ENCODE measurements at regions not wholly inside any gene's neighbourhood (a gene's known extent, or its start where the extent isn't known, plus 50 kb on each side); places are given as distances from the start of the nearest gene placed in this dataset.
A peak's percentile ranks its signal among the peaks of the same experiment; 100 is the strongest.
"Not testable (repeated sequence)": the region's sequence is repeated elsewhere in the genome, so short reads cannot be mapped to it uniquely, and the experiment has no call there.

DNA sequence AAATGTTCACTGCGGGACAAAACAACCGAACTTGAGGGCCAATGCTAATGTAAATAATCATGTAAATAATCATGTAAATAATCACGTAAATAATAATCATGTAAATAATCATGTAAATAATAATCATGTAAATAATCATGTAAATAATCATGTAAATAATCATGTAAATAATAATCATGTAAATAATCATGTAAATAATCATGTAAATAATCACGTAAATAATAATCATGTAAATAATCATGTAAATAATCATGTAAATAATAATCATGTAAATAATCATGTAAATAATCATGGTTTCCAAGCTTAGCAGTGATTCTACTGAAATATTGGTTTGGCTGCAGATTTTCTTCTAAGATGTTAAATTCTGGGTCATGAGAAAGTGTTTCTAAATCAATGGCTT is 507.1 kb downstream of the ZNF516 start:
- FAIRE-seq, result peak; percentile 100

DNA sequence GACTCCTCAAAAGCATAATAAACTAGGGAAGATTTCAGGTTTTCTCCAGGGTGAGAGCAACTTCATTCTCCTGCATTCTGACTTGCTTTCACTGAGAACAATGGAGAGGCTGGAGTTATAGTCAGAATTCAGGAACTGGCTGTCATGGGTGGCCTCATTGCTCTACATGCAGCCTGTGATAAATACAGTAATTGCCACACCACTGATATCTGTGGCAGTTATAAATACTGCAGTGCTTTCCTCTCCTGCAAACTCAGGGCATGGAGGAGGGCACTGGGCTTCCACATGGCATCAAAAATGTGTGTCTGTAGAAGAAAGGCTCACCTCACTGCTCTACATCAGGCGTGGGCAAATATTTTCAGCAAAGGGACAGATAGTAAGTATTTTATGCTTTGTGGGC is 510.2 kb downstream of the ZNF516 start:
- no peak for FAIRE-seq

DNA sequence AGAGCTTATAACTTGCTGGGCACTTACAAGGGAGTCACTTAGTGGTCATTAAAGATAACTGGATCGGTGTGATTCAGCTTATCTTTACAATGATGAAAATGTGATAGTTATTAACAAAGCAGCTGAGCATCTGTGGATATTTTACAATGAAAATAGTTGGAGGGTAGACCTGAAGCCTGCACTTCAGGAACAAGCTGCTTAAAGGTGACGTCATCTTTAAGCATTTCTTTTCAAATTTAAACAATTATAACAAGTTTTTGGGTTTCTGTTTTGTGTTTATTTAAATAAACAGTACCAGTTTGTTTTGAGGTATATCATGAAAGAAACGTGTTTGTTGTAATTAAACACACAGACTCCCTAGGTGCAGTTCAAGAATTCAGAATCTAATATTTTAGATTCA is 513.9 kb downstream of the ZNF516 start:
- FAIRE-seq, result no peak

DNA sequence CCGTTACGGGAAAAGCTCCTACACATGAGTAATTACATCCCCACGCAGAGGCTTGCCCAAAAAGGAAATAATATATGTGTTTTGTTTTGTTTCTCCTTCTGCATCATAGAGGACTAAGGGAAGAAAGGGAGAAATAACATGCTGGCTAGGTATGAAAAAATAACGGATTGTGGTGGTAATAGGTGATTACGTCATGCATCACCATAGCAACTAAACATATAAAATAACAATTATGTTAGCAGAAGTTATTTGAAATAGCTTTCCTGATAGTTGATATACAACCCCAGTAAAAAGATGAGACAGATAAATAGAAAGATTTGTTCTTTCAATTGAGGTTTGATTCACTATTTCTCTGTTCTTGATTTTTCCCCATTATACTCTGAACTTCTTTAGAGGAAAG is 518.0 kb downstream of the ZNF516 start:
- no peak for FAIRE-seq

DNA sequence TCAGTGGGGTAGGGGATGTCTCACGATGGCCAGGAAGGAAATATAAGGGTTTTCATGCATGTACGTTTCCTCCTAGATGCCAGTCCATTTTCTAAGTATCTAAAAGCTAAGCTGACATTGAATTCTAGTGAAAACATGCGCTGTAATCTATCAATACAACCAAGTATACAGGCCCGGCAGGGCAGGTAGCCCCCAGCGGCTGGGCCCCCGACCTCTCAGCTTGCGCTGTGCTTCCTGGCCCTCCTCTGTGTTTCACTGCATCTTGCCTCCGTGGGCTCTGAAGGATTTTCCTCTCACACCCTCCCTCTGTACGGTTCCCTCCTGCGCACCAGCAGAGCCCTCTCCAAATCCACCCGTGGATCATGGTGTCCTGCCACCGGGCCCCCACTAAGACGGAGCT is 524.8 kb downstream of the ZNF516 start:
- no peak for FAIRE-seq

DNA sequence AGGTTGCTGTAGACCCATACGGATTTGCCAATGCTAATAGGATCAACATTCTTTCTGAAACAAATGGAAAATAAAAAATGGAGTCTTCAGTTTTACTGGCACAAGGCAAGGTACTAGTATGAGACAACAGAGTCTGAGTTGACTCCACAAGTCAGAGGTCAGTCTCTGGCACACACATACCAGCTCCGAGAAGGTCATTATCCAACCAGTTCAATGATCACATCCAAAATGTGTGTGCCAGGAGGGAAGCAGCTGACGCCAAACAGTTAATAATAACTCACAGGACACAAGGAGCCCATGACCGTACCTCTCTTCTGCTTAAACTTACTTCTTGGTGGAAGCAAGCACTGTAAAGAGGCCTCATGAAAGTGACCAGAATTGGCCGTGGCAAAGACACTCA is 528.6 kb downstream of the ZNF516 start:
- FAIRE-seq, result no peak

DNA sequence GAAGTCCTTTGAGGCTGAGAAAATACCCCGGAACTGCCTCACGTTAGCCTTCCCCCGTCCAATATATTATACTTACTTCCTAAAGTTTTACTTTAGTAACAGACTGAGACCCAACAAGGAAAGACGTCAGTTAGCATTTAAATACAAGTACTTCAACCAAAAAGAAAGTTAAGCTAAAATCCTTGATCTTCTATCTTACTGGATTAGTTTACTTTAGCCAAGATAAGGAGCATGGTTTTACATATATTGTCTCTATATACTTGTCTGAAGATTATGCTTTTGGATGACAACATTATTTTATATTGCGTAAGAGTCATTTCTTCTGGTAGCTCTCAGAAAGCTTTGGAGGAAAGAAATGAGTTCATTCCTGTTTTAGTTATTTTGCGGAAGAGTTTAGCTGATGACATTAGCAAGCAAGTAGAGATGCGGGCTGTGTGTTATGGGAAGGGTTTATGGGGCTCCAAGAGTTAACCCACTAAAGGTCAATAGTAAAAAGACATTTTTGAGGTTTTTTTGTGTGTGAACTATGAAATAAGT is 532.9 kb downstream of the ZNF516 start:
- no peak for FAIRE-seq

DNA sequence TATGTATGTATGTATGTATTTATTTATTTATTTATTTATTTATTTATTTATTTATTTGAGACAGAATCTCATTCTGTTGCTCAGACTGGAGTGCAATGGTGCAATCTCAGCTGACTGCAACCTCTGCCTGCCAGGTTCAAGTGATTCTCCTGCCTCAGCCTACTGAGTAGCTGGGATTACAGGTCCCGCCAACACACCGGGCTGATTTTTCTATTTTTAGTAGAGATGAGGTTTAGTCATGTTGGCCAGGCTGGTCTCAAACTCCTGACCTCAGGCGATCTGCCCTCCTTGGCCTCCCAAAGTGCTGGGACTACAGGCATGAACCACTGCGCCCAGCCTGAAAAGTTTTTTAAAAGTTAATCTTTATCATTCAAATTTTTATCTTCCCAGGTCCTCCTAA is 532.9 kb upstream of the SMIM21 start:
- not testable (repeated sequence) for FAIRE-seq

DNA sequence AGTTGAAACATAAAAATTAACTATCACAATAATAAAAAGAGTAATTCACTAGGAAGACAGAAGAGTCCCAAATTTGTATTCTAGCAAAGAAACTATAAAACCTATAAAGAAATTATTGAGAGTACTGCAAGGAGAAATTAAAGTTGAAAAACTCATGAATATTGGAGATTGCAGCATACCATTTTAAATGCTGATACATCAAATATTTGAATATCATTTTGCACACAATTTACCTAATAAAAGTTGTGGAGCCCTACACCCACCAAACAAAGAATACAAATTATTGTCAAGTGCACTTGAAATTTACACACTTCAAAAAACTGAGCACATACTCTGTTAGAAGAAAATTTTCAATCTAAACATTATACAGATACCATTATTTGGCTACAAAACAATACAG is 531.6 kb upstream of the SMIM21 start:
- FAIRE-seq, result no peak

DNA sequence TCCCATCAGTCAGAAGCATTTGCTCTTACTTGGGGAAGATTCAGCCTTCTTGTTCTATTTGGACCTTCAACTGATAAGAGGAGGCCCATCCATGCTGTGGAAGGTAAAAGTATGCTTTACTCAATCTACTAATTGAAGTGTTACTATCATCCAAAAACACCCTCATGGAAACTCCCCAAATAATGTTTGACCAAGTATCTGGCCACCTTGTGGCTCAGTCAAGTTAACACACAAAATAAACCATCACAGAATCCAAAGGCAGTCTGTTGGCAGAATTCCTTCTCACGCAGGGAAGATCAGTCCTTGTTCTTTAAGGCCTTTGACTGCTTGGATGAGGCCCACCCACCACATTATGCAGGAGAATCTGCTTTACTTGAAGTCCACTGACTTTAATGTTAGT is 531.2 kb upstream of the SMIM21 start:
- FAIRE-seq, result no peak

DNA sequence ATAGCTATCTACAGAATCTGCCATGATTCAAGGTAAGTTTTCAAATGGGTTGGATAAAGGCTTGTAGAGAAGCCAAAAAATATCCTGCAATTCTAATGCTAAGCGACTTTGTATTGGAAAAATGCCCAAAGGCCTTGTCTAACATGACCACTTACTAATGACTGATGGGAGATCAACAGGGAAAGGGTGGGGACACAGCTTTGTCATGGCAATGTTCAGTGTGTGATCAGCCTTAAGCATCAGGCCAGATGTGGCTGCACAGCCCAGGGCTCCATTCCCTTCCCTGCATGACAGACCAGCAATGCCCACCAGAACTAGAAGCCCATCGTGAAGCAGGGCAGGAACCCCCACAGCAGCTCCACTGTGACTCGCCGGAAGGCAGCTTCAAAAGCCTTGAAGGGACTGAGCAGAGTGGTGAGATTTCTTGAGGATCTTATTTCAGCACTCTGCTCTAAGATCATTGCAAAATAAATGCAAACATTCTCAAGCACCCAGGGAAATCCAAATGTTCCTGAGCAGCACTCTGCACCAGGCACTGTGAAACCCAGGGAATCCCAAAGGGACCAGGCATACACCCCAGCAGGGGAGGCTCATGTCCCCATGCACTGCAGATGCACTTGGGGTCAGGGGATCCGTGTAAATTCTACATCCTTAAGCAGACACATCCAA is 517.9 kb upstream of the SMIM21 start:
- no peak for FAIRE-seq

DNA sequence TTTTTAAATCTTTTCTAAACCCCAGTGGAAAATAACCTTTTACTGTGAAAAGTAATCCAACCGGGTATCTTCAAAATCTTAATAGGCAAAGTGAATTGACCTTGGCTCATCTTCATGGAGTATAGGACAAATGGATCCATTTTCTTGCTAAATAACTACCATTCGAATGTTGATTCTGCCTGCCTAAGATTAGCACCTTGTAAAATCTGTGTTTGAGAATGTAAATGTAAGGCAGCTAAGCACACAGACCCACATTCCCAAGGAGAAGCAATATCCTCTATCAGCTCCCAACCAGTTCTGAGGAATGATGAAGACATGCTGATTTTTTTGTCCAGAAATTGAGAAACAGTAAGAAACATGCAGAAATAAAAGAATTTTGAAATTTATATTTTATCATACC is 509.8 kb upstream of the SMIM21 start:
- FAIRE-seq, result no peak

DNA sequence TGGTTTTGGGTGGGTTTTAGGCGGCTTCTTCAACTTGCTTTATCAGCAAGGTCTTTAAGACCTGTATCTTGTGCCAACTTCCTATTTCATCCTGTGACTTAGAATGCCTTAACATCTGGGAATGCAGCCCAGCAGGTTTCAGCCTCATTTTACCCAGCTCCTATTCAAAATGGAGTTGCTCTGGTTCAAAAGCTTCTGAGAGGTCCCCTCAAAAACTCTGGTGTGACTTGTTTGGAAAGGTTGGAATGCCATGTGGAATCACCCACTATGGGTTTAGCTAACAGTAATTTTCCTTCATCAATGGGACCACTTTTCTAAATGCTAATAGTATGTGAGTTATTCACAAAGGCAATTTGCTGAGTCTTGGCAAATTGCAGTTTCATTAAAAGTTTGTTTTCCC is 509.4 kb upstream of the SMIM21 start:
- FAIRE-seq, result no peak

DNA sequence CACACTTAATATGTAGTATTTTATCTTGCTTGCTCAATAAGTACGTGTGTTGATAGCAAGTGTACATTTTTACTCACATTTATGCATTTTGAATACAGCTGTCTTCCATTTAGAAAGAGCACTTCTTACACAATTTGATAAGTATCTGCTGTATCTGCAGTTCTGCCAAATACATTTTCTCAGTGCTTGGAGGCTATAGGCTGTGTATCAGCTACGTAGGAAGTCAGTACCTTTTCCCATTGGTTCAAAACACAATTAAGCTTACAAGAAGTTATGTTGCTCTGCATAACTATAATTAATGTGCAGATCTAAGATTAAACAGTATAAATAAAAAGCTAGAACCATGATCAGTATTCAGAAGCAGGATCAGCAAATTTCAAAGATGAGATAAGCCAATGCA is 503.6 kb upstream of the SMIM21 start:
- no peak for FAIRE-seq

DNA sequence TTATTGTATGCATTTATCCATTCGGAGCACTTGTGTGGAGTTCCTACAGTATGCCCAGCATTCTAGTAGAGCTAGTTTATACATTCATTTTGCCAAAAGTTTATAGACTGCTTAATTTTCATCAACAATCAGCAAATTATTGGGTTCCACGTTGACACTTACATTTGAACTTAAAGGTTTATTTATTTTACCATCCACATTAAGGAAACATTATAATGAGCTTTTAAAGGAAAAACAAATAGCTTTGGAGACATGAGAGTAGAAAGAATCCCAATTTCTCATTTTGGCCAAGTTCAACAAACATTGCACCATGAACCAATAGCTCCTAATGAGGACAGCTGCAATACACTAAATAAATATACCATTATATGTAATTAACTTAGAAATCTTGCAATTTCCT is 501.2 kb upstream of the SMIM21 start:
- no peak for FAIRE-seq

DNA sequence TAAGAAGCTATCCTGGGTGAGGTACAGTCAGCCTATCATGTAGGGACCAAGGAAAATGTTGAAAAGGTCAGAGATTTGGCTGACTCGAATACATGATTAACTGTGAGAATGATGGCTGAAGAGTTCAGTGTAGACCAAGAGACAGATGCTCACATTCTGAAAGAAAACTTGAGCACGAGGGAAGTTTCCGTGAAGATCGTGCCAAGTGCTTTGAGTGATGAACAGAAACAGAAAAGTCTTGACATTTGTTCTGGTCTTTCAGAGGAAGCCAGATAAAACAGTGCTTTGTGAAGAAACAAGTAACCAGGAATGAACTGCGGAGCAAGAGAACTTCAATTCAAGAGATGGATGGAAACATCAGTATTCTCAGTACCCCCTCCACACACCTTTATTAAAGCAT is 500.3 kb upstream of the SMIM21 start:
- FAIRE-seq, result no peak

DNA sequence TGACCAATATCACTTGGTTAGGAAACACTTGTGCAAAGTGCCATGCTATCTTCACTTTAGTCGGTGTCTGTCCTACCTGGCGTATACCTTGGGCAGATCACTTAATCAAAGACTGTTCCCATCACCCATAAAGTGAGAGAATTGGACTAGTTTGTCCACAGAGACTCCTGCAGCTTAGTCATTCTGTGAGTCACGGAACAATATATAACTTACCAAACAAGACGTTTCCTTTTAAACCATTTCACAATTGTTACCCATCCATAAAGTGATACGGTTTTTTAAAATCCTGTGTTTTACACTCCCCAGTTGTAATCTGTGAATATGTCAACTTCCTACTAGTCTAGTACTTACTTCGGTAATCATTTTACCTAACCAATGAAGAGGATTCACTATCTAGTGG is 499.3 kb upstream of the SMIM21 start:
- FAIRE-seq, result no peak

DNA sequence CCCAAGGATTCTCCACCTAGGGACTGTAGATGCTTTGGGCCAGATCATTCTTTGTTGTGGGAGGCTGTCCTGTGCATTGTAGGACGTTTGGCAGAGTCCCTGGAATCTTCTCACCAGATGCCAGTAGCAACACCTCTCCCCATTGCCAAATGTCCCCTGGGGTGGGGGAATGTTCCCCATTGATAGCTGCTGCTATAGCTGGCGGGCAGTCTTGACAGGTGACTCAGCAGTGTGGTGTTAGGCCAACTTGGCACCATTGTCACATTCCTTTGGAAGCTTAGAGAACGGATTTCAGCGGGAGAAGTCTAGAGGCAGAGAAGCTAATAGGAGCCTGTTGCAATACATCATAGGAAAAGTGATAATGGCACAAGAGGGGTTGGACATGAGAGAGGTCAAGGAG is 495.7 kb upstream of the SMIM21 start:
- FAIRE-seq, result no peak

DNA sequence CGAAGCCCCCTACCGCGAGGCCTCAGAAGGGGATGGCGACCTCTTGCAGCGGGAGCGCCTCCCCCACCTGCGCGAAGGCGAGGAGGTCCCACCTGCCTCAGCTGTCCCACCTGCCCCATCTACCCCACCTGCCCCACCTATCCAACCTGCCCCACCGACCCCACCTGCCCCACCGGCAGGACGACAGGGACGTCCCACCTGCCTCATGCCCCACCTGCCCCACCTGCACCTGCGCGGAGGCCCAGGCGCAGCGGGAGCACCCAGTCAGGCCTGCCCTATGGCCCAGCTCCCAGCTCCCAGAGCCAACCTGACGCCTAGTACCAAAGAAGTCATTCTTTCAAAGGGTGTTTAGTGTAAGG is 489.1 kb upstream of the SMIM21 start:
- no peak for FAIRE-seq

DNA sequence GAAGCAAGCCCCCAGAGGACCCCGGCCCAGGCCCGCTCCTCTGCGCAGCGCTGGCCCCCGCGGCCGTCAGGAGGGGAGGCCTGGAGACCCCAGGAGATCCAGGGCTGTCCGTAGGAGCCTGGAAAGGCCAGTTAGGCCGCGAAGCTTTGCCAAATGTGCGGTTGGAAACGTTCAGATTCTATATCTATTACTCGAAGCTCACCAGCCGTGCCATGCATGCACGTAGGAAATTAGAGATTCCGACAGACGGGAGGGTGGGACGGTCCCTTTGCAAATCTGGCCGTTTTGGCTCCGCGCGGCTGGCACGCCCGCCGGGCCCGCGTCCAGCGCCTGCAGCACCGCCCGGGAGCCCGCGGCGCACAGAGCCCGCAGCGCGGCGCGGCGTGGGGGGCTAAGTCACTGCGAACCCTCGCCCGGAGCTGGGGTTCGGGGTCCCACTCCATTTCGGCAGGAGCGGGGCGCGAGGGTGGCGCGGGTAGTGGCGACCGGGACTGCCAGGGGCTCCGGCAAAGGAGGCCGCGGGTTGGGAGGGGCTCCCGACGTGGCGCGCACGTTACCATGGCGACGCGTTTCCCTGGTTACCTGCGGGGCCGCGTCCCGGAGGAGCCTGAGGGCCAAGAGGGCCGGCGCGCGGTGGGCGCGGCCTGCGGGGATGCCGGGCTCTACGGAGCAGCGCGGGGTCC is 488.6 kb upstream of the SMIM21 start:
- no peak for FAIRE-seq

DNA sequence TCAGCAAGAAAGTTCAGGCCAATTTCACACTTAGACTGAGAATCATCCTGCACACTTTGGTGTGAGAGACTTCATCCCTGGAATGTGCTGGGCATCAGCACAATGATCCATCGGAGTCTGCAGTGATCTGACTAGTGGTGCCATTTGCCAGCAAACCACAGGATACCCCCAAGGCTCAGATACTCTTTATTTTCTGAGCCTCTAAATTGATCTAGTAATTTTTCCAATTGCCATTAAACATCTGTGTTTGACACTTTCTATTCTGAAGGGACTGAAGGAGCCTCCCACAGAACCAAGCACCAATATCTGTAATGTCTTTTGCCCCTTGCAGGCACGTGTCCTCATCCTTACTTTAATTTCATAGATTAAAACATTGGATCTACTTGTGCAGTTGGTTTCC is 485.3 kb upstream of the SMIM21 start:
- no peak for FAIRE-seq

DNA sequence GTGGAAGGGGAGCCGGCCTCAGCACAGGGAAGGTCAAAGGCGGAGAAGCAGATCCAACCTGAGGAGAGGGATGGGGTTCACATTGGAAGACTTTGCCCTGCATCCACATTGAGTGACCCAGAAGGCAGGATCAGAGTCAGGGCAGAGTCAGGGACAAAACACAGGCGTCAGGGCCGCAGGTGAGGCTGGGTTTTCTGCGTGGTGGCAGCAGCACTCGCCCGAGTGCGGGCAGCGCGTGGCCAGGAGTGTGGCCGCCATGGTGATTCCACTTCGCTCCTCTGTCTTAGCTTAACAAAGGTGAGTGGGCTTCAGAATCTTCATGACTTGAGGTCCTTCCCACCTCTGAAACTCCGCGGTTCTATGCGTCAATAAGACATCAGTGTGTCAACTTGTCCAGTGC is 476.9 kb upstream of the SMIM21 start:
- no peak for FAIRE-seq

DNA sequence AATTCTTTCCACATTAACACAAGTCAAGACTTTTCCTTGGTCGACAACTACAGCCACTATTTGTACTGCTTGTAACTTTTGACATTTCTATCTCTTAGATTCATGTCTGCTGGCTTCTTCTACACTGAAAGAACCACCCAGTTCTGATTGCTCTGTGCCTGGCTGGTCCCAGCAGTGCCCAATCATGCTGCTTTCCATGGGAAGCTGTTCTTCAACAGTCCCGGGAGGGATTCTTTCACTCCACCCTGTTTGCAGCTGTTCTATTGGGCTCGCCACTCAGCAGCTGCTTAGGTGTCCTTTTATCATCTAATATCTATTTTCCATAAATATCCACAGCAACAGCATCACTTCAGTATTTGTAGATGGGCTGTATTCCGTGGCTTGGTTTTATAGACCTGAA is 471.1 kb upstream of the SMIM21 start:
- FAIRE-seq, result no peak

DNA sequence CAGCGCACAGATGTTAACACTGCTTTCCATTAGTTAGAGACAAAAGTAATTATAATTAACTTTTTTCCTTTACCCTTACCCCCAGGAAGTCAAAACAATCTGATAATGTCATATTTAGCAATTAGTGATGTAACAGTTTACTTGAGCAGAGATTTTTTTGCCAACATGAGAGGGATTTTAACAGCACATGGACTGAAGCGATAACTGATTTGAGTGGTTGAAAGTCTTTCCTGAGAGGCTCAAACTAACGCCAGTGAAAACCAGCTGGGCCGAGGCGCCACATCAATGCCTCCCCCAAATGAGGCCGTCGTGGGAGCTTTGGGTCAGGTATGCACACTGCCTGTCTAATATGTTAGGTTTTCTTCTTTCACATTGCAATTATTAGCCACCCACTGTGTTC is 469.9 kb upstream of the SMIM21 start:
- no peak for FAIRE-seq

DNA sequence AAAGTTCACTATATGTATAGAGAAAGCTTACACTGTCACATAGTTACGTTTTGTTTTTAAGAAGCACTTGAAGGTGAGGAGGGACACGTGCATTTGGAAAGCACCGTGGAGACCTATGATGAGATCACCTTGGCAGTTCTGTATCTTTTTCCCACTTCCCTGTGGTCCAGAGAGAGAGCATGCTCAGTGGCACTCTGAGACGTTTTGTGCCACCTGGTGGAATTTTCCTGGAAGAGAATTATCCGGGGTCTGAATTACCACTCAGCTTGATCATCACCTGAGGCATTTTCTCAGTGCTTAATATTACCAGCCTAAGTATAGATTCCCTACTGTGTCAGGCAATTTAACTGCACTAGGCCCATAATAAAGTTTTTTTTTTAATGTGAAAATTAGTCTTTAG is 469.4 kb upstream of the SMIM21 start:
- no peak for FAIRE-seq

All from endometrium (tissue), 2 donors.